ENCODE measurements at regions not wholly inside any gene's neighbourhood (a gene's known extent, or its start where the extent isn't known, plus 50 kb on each side); places are given as distances from the start of the nearest gene placed in this dataset.

GRCh38 chr17:34799751-34800150 lies 161.5 kb downstream of the CCT6B start:
- TF ChIP-seq CTCF (conservative IDR thresholded peaks at IDR 0.05 in 1 of 2, IDR thresholded peaks at IDR 0.05 in 1 of 2; ENCODE audit: low read depth in 1 of 2, low read length in 2 of 2) = no peak
- TF ChIP-seq EZH2 (IDR thresholded peaks at IDR 0.05; ENCODE audit: low read length, missing control alignments) = no peak

Data from fibroblast of lung (primary cell).